GM21737 (cell line): ENCODE measurements at regions not wholly inside any gene's neighbourhood (a gene's known extent, or its start where the extent isn't known, plus 50 kb on each side); places are given as distances from the start of the nearest gene placed in this dataset.

Experiments
- ATAC-seq: cut with Tn5 transposase; IDR thresholded peaks from one replicate; pipeline ENCODE4 v1.9.1; 2021; ENCODE audit warnings: mild to moderate bottlenecking, moderate library complexity; ENCODE audit not compliant: unreplicated experiment

- no peak for ATAC-seq
Measured at GRCh38 chr9:89923961-89924504, 319.2 kb downstream of the GADD45G start.

- no peak for ATAC-seq
Measured at GRCh38 chr9:89924611-89925010, 319.8 kb downstream of the GADD45G start.

GRCh38 chr9:89926167-89926566 is 321.4 kb downstream of the GADD45G start:
- no peak for ATAC-seq

GRCh38 chr9:89926691-89927220 is 321.9 kb downstream of the GADD45G start:
- no peak for ATAC-seq

- no peak for ATAC-seq
Measured at GRCh38 chr9:89928106-89928505, 323.3 kb downstream of the GADD45G start.

GRCh38 chr9:89928521-89929275 is 323.9 kb downstream of the GADD45G start:
- no peak for ATAC-seq

- ATAC-seq, result no peak
Measured at GRCh38 chr9:89929315-89929672, 324.5 kb downstream of the GADD45G start.

GRCh38 chr9:89929673-89930480 is 325.1 kb downstream of the GADD45G start:
- no peak for ATAC-seq

GRCh38 chr9:89933578-89933977 is 328.8 kb downstream of the GADD45G start:
- ATAC-seq, result no peak

- ATAC-seq, result no peak
Measured at GRCh38 chr9:89935115-89935514, 330.3 kb downstream of the GADD45G start.

GRCh38 chr9:89935801-89936200 is 331.0 kb downstream of the GADD45G start:
- no peak for ATAC-seq

GRCh38 chr9:89937051-89937450 is 332.2 kb downstream of the GADD45G start:
- no peak for ATAC-seq

- ATAC-seq, result no peak
Measured at GRCh38 chr9:89939181-89939580, 334.4 kb downstream of the GADD45G start.

- no peak for ATAC-seq
Measured at GRCh38 chr9:89939626-89940292, 334.9 kb downstream of the GADD45G start.

GRCh38 chr9:89940625-89941024 is 335.8 kb downstream of the GADD45G start:
- no peak for ATAC-seq

- no peak for ATAC-seq
Measured at GRCh38 chr9:89941875-89942274, 337.1 kb downstream of the GADD45G start.

GRCh38 chr9:89942643-89943042 is 337.8 kb downstream of the GADD45G start:
- ATAC-seq, result no peak

GRCh38 chr9:89943309-89943708 is 338.5 kb downstream of the GADD45G start:
- ATAC-seq, result no peak

- no peak for ATAC-seq
Measured at GRCh38 chr9:89943728-89944127, 338.9 kb downstream of the GADD45G start.

GRCh38 chr9:89945133-89945532 is 340.3 kb downstream of the GADD45G start:
- no peak for ATAC-seq

- no peak for ATAC-seq
Measured at GRCh38 chr9:89946741-89947140, 341.9 kb downstream of the GADD45G start.
